WTC11 (cell line): ENCODE measurements at regions not wholly inside any gene's neighbourhood (a gene's known extent, or its start where the extent isn't known, plus 50 kb on each side); places are given as distances from the start of the nearest gene placed in this dataset.

Source experiments
- ATAC-seq: fragments of 200-7000 bp; cut with Tn5 transposase; 2 replicates; pipeline ENCODE4 v1.10.0; 2021; ENCODE audit warnings: mild to moderate bottlenecking, moderate library complexity
- CTCF ChIA-PET: fragments of 300-600 bp; sonication (Branson Sonifier 250); formaldehyde crosslinking; loops from one replicate; lab custom pipeline; 2021; ENCODE audit warnings: antibody characterized with exemption; lab: Charles Lee
- POLR2A ChIA-PET: fragments of 350-600 bp; sonication (Branson Sonifier 250); formaldehyde crosslinking; loops from one replicate; lab custom pipeline; 2021; ENCODE audit warnings: antibody characterized with exemption; lab: Charles Lee
- DNase-seq: peaks from one replicate; pipeline ENCODE4 v3.0.0; 2021; ENCODE audit warnings: low spot score
- H3K27ac Mint-ChIP-seq: 2 replicates; pipeline ENCODE4 v1.8.0; 2021; ENCODE audit warnings: mixed read lengths
- H3K27me3 Mint-ChIP-seq: 2 replicates; pipeline ENCODE4 v1.8.0; 2021; ENCODE audit warnings: low read depth, mild to moderate bottlenecking, moderate library complexity, mixed read lengths
- H3K36me3 Mint-ChIP-seq: 2 replicates; pipeline ENCODE4 v1.8.0; 2021; ENCODE audit warnings: mixed read lengths
- H3K4me1 Mint-ChIP-seq: 2 replicates; pipeline ENCODE4 v1.8.0; 2022; ENCODE audit warnings: mixed read lengths
- H3K4me3 Mint-ChIP-seq: 2 replicates; pipeline ENCODE4 v1.8.0; 2021; ENCODE audit warnings: mild to moderate bottlenecking, moderate library complexity, mixed read lengths
- H3K9me3 Mint-ChIP-seq: 2 replicates; pipeline ENCODE4 v1.8.0; 2021; ENCODE audit warnings: mixed read lengths
- ATF3 ChIP-seq: sonication (generic); formaldehyde crosslinking; conservative IDR thresholded peaks from 2 replicates; pipeline ENCODE4 v1.8.1; 2022; ENCODE audit warnings: mild to moderate bottlenecking, missing genetic modification reagents
- CDX4 ChIP-seq: fragments of 250-450 bp; sonication (Bioruptor Pico); IDR thresholded peaks from 2 replicates; pipeline ENCODE4 v1.9.0; 2021; ENCODE audit warnings: moderate library complexity, mild to moderate bottlenecking, inconsistent platforms, borderline replicate concordance
- CREB1 ChIP-seq: sonication (generic); formaldehyde crosslinking; IDR thresholded peaks from 2 replicates; pipeline ENCODE4 v1.8.0; 2023; ENCODE audit warnings: mild to moderate bottlenecking, missing genetic modification reagents
- CREM ChIP-seq: sonication (generic); formaldehyde crosslinking; IDR thresholded peaks from 2 replicates; pipeline ENCODE4 v1.8.1; 2022; ENCODE audit warnings: mild to moderate bottlenecking, missing genetic modification reagents, moderate library complexity
- ERG ChIP-seq: fragments of 250-450 bp; sonication (Bioruptor Pico); IDR thresholded peaks from 2 replicates; pipeline ENCODE4 v1.8.0; 2021; ENCODE audit warnings: mild to moderate bottlenecking
- ETV6 ChIP-seq: sonication (generic); formaldehyde crosslinking; IDR thresholded peaks from 2 replicates; pipeline ENCODE4 v1.8.1; 2022; ENCODE audit warnings: mild to moderate bottlenecking, missing genetic modification reagents
- GRHL2 ChIP-seq: fragments of 250-450 bp; sonication (Bioruptor Pico); IDR thresholded peaks from 2 replicates; pipeline ENCODE4 v1.8.0; 2022; ENCODE audit warnings: mild to moderate bottlenecking, moderate library complexity; ENCODE audit not compliant: insufficient replicate concordance, severe bottlenecking
- HMGA2 ChIP-seq: fragments of 250-450 bp; sonication (Bioruptor Pico); IDR thresholded peaks from 2 replicates; pipeline ENCODE4 v1.4.0; 2021; ENCODE audit warnings: mild to moderate bottlenecking, moderate library complexity
- MYBL2 ChIP-seq: sonication (generic); formaldehyde crosslinking; IDR thresholded peaks from 2 replicates; pipeline ENCODE4 v1.8.1; 2023; ENCODE audit warnings: mild to moderate bottlenecking, moderate library complexity, missing genetic modification reagents
- NFATC4 ChIP-seq: fragments of 250-450 bp; sonication (Bioruptor Pico); IDR thresholded peaks from 2 replicates; pipeline ENCODE4 v1.9.0; 2021; ENCODE audit warnings: mild to moderate bottlenecking
- PRDM15 ChIP-seq: sonication (generic); formaldehyde crosslinking; IDR thresholded peaks from 2 replicates; pipeline ENCODE4 v1.8.0; 2022; ENCODE audit warnings: missing genetic modification reagents
- RELA ChIP-seq: sonication (generic); formaldehyde crosslinking; IDR thresholded peaks from 2 replicates; pipeline ENCODE4 v1.8.1; 2022; ENCODE audit warnings: missing genetic modification reagents, mild to moderate bottlenecking, borderline replicate concordance
- SMAD4 ChIP-seq: sonication (generic); formaldehyde crosslinking; IDR thresholded peaks from 2 replicates; pipeline ENCODE4 v1.8.0; 2022; ENCODE audit warnings: mild to moderate bottlenecking, missing genetic modification reagents
- SP1 ChIP-seq: sonication (generic); formaldehyde crosslinking; conservative IDR thresholded peaks from 2 replicates; pipeline ENCODE4 v1.8.1; 2022; ENCODE audit warnings: missing genetic modification reagents
- TCF7 ChIP-seq: sonication (generic); formaldehyde crosslinking; IDR thresholded peaks from 2 replicates; pipeline ENCODE4 v1.8.0; 2022; ENCODE audit warnings: mild to moderate bottlenecking, low read depth, missing genetic modification reagents, moderate library complexity
- ZBTB21 ChIP-seq: sonication (generic); formaldehyde crosslinking; IDR thresholded peaks from 2 replicates; pipeline ENCODE4 v1.8.1; 2023; ENCODE audit warnings: mild to moderate bottlenecking, missing genetic modification reagents, borderline replicate concordance
- ZNF263 ChIP-seq: sonication (generic); formaldehyde crosslinking; IDR thresholded peaks from 2 replicates; pipeline ENCODE4 v1.8.1; 2022; ENCODE audit warnings: low read depth, mild to moderate bottlenecking, moderate library complexity, missing genetic modification reagents
- ZNF281 ChIP-seq: sonication (generic); formaldehyde crosslinking; IDR thresholded peaks from 2 replicates; pipeline ENCODE4 v1.8.0; 2023; ENCODE audit warnings: mild to moderate bottlenecking, missing genetic modification reagents
- ZNF416 ChIP-seq: fragments of 250-450 bp; sonication (Bioruptor Pico); IDR thresholded peaks from 2 replicates; pipeline ENCODE4 v1.9.0; 2021; ENCODE audit warnings: mild to moderate bottlenecking, inconsistent platforms
- ZNF423 ChIP-seq: fragments of 250-450 bp; sonication (Bioruptor Pico); IDR thresholded peaks from 2 replicates; pipeline ENCODE4 v2.1.2; 2022; ENCODE audit warnings: mild to moderate bottlenecking, moderate library complexity
- ZNF425 ChIP-seq: fragments of 250-450 bp; sonication (Bioruptor Pico); conservative IDR thresholded peaks from 2 replicates; pipeline ENCODE4 v1.9.0; 2021; ENCODE audit warnings: mild to moderate bottlenecking

- H3K4me1 Mint-ChIP-seq: peaks cover under 1% of the 10 kb centered on the region; the same call in 1 of the 2 replicates
- no peaks in the 10 kb centered on the region for H3K36me3 Mint-ChIP-seq
- H3K9me3 Mint-ChIP-seq: peaks cover 9% of the 10 kb centered on the region
- H3K27me3 Mint-ChIP-seq: no peaks in the 10 kb centered on the region; the same call in 1 of the 2 replicates
- CTCF ChIA-PET: no interaction called here
- POLR2A ChIA-PET: no interaction called here
- DNase-seq: no peak
- H3K4me3 Mint-ChIP-seq: no peak overlapping the region
- no peak for ATAC-seq
- no peak overlapping the region for H3K27ac Mint-ChIP-seq
- TF ChIP-seq CREM (CRISPR knock-in tag) (no peak), HMGA2 (no peak), ZNF425 (CRISPR knock-in tag) (no peak), ZNF416 (CRISPR knock-in tag) (no peak), ZNF423 (CRISPR knock-in tag) (no peak), ZNF263 (CRISPR knock-in tag) (no peak), RELA (CRISPR knock-in tag) (no peak), ERG (CRISPR knock-in tag) (no peak), ATF3 (no peak), SP1 (CRISPR knock-in tag) (no peak), ZBTB21 (CRISPR knock-in tag) (no peak), ZNF281 (CRISPR knock-in tag) (no peak), CDX4 (no peak)
Observed at GRCh38 chr3:130596484-130596883, 79.5 kb downstream of the COL6A6 start.

GRCh38 chr3:130601442-130601971 is 84.5 kb downstream of the COL6A6 start:
- ChIA-PET CTCF (interaction anchor here (0.6 kb wide), 1 partner anchor 157 kb away, joined by 5 read pairs; no protein-coding TSS in a partner anchor), POLR2A (no interaction called here)
- H3K36me3 Mint-ChIP-seq: no peaks in the 10 kb centered on the region
- ATAC-seq (no peak), DNase-seq (no peak)
- H3K4me3 Mint-ChIP-seq: no peak overlapping the region
- no peaks in the 10 kb centered on the region; the same call in 1 of the 2 replicates for H3K27me3 Mint-ChIP-seq
- no peak overlapping the region for H3K27ac Mint-ChIP-seq
- H3K4me1 Mint-ChIP-seq: peaks cover 5% of the 10 kb centered on the region
- peaks cover 21% of the 10 kb centered on the region for H3K9me3 Mint-ChIP-seq
- TF ChIP-seq TCF7 (CRISPR knock-in tag) (no peak), RELA (CRISPR knock-in tag) (no peak), PRDM15 (CRISPR knock-in tag) (no peak), SMAD4 (CRISPR knock-in tag) (no peak), ETV6 (CRISPR knock-in tag) (no peak), CREB1 (CRISPR knock-in tag) (no peak), NFATC4 (no peak), GRHL2 (CRISPR knock-in tag) (no peak), MYBL2 (CRISPR knock-in tag) (no peak)
